ENCODE measurements at regions not wholly inside any gene's neighbourhood (a gene's known extent, or its start where the extent isn't known, plus 50 kb on each side); places are given as distances from the start of the nearest gene placed in this dataset.

GRCh38 chr9:80926611-80927010, 762.7 kb downstream of the TLE1 start:
- Histone ChIP-seq H3K4me3 (ENCODE audit: low read length) (no peak overlapping the region), H3K9me3 (replicated peaks; ENCODE audit: insufficient read depth, low read length) (no peaks in the 10 kb centered on the region), H3F3A (ENCODE audit: insufficient read depth, low read length) (no peaks in the 10 kb centered on the region), H3K79me2 (ENCODE audit: low read length) (no peaks in the 10 kb centered on the region), H3K9me2 (replicated peaks; ENCODE audit: insufficient read depth, low read length) (no peaks in the 10 kb centered on the region), H2AFZ (ENCODE audit: low read length) (no peak overlapping the region), H4K20me1 (ENCODE audit: insufficient read depth, low read length) (no peaks in the 10 kb centered on the region), H3K4me2 (ENCODE audit: low read depth, low read length) (no peak overlapping the region), H3K27me3 (replicated peaks; ENCODE audit: insufficient read depth, low read length) (no peaks in the 10 kb centered on the region), H3K36me3 (replicated peaks; ENCODE audit: insufficient read depth, low read length) (no peaks in the 10 kb centered on the region), H3K9ac (ENCODE audit: low read length) (no peak overlapping the region), H3K27ac (ENCODE audit: low read length) (no peak overlapping the region), H3K4me1 (ENCODE audit: low read length) (no peaks in the 10 kb centered on the region)
- no peak for DNase-seq
- TF ChIP-seq EZH2 (optimal IDR thresholded peaks at IDR 0.05; ENCODE audit: low read depth, low read length): no peak
- TF ChIP-seq, protein P1, sequence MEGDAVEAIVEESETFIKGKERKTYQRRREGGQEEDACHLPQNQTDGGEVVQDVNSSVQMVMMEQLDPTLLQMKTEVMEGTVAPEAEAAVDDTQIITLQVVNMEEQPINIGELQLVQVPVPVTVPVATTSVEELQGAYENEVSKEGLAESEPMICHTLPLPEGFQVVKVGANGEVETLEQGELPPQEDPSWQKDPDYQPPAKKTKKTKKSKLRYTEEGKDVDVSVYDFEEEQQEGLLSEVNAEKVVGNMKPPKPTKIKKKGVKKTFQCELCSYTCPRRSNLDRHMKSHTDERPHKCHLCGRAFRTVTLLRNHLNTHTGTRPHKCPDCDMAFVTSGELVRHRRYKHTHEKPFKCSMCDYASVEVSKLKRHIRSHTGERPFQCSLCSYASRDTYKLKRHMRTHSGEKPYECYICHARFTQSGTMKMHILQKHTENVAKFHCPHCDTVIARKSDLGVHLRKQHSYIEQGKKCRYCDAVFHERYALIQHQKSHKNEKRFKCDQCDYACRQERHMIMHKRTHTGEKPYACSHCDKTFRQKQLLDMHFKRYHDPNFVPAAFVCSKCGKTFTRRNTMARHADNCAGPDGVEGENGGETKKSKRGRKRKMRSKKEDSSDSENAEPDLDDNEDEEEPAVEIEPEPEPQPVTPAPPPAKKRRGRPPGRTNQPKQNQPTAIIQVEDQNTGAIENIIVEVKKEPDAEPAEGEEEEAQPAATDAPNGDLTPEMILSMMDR (IDR thresholded peaks at IDR 0.05; ENCODE audit: low read length): no peak

DNA sequence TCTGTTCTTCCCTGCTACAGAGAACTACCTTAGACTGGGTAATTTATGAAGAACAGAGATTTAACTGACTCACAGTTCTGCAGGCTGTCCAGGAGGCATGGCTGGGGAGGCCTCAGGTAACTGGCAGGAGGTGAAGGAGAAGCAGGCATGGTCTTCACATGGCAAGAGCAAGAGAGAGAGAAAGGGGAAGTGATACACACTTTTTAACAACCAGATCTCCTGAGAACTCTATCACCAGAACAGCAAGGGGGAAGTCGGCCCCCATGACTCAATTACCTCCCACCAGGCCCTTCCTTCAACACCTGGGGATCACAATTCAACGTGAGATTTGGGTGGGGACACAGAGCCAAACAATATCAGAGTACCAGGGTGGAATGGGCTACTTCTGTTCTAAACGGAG, 766.8 kb downstream of the TLE1 start:
- Histone ChIP-seq H4K20me1 (ENCODE audit: insufficient read depth, low read length) (no peaks in the 10 kb centered on the region), H3K79me2 (ENCODE audit: low read length) (no peaks in the 10 kb centered on the region), H3F3A (ENCODE audit: insufficient read depth, low read length) (no peaks in the 10 kb centered on the region), H3K27ac (ENCODE audit: low read length) (no peak overlapping the region), H2AFZ (ENCODE audit: low read length) (no peak overlapping the region), H3K4me1 (ENCODE audit: low read length) (no peaks in the 10 kb centered on the region), H3K4me3 (ENCODE audit: low read length) (no peak overlapping the region), H3K9ac (ENCODE audit: low read length) (no peak overlapping the region), H3K9me2 (replicated peaks; ENCODE audit: insufficient read depth, low read length) (no peaks in the 10 kb centered on the region), H3K4me2 (ENCODE audit: low read depth, low read length) (no peak overlapping the region), H3K9me3 (replicated peaks; ENCODE audit: insufficient read depth, low read length) (no peaks in the 10 kb centered on the region), H3K27me3 (replicated peaks; ENCODE audit: insufficient read depth, low read length) (no peaks in the 10 kb centered on the region), H3K36me3 (replicated peaks; ENCODE audit: insufficient read depth, low read length) (no peaks in the 10 kb centered on the region)
- no peak for TF ChIP-seq EZH2phosphoT487 (IDR thresholded peaks at IDR 0.05; ENCODE audit: low read length)
- TF ChIP-seq EZH2 (optimal IDR thresholded peaks at IDR 0.05; ENCODE audit: low read depth, low read length): no peak
- TF ChIP-seq, protein P1 (IDR thresholded peaks at IDR 0.05; ENCODE audit: low read length): no peak
- DNase-seq: no peak

DNA sequence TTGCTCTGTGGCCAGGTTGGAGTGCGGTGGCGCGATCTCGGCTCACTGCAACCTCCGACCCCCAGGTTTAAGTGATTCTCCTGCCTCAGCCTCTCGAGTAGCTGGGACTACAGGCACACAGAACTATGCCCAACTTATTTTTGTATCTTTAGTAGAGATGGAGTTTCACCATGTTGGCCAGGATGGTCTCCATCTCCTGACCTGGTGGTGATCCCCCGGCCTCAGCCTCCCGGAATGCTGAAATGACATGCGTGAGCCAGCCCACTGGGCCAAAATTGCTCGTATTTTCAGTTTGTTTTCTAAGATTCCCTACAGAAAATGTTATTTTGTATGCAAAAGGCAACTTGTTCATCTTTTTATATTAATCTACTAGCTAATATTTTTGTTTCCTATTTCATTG, 782.6 kb downstream of the TLE1 start:
- H4K20me1 ChIP-seq (ENCODE audit: insufficient read depth, low read length): no peaks in the 10 kb centered on the region
- H3K27me3 ChIP-seq (replicated peaks; ENCODE audit: insufficient read depth, low read length): no peaks in the 10 kb centered on the region
- no peak overlapping the region for H3K27ac ChIP-seq (ENCODE audit: low read length)
- H3K9me2 ChIP-seq (replicated peaks; ENCODE audit: insufficient read depth, low read length): no peaks in the 10 kb centered on the region
- no peaks in the 10 kb centered on the region for H3K79me2 ChIP-seq (ENCODE audit: low read length)
- H3K4me3 ChIP-seq (ENCODE audit: low read length): no peak overlapping the region
- H2AFZ ChIP-seq (ENCODE audit: low read length): no peak overlapping the region
- H3F3A ChIP-seq (ENCODE audit: insufficient read depth, low read length): no peaks in the 10 kb centered on the region
- H3K9ac ChIP-seq (ENCODE audit: low read length): no peak overlapping the region
- H3K9me3 ChIP-seq (replicated peaks; ENCODE audit: insufficient read depth, low read length): no peaks in the 10 kb centered on the region
- no peak for TF ChIP-seq EZH2 (optimal IDR thresholded peaks at IDR 0.05; ENCODE audit: low read depth, low read length)
- no peak overlapping the region for H3K4me2 ChIP-seq (ENCODE audit: low read depth, low read length)
- H3K36me3 ChIP-seq (replicated peaks; ENCODE audit: insufficient read depth, low read length): no peaks in the 10 kb centered on the region
- no peaks in the 10 kb centered on the region for H3K4me1 ChIP-seq (ENCODE audit: low read length)
- DNase-seq: no peak

GRCh38 chr9:80899208-80899607, 790.1 kb downstream of the TLE1 start:
- H3F3A ChIP-seq (ENCODE audit: insufficient read depth, low read length): no peaks in the 10 kb centered on the region
- no peak overlapping the region for H3K27ac ChIP-seq (ENCODE audit: low read length)
- no peaks in the 10 kb centered on the region for H3K4me1 ChIP-seq (ENCODE audit: low read length)
- no peak for DNase-seq
- H4K20me1 ChIP-seq (ENCODE audit: insufficient read depth, low read length): no peaks in the 10 kb centered on the region
- no peaks in the 10 kb centered on the region for H3K9me2 ChIP-seq (replicated peaks; ENCODE audit: insufficient read depth, low read length)
- H3K4me2 ChIP-seq (ENCODE audit: low read depth, low read length): no peak overlapping the region
- no peak overlapping the region for H3K4me3 ChIP-seq (ENCODE audit: low read length)
- no peaks in the 10 kb centered on the region for H3K36me3 ChIP-seq (replicated peaks; ENCODE audit: insufficient read depth, low read length)
- TF ChIP-seq EZH2phosphoT487 (IDR thresholded peaks at IDR 0.05; ENCODE audit: low read length): no peak
- TF ChIP-seq EZH2 (optimal IDR thresholded peaks at IDR 0.05; ENCODE audit: low read depth, low read length): no peak
- TF ChIP-seq, protein P1 (IDR thresholded peaks at IDR 0.05; ENCODE audit: low read length): no peak
- H2AFZ ChIP-seq (ENCODE audit: low read length): no peak overlapping the region
- no peak overlapping the region for H3K9ac ChIP-seq (ENCODE audit: low read length)
- no peaks in the 10 kb centered on the region for H3K79me2 ChIP-seq (ENCODE audit: low read length)
- no peaks in the 10 kb centered on the region for H3K27me3 ChIP-seq (replicated peaks; ENCODE audit: insufficient read depth, low read length)
- no peaks in the 10 kb centered on the region for H3K9me3 ChIP-seq (replicated peaks; ENCODE audit: insufficient read depth, low read length)
